GM12878 (cell line): ENCODE measurements at regions not wholly inside any gene's neighbourhood (a gene's known extent, or its start where the extent isn't known, plus 50 kb on each side); places are given as distances from the start of the nearest gene placed in this dataset.

Experiments used
- ATAC-seq: fragments of 200-7000 bp; cut with Tn5 transposase; 3 replicates; pipeline ENCODE4 v1.9.1; 2020; ENCODE audit warnings: mild to moderate bottlenecking, moderate library complexity
- BruUV-seq: library from RNA; stranded (reverse); fragments of 400-500 nt; replicated peaks from 2 replicates; lab custom pipeline; 2021; lab: Mats Ljungman, UMichigan
- CTCF ChIA-PET: fragments of 300-600 bp; sonication (Branson Sonifier 250); formaldehyde crosslinking; extraction: SDS; loops from one replicate; lab custom pipeline; 2021; ENCODE audit warnings: inconsistent platforms; lab: Yijun Ruan, JAX
- POLR2A ChIA-PET: fragments of 350-600 bp; formaldehyde crosslinking; extraction: SDS; loops from one replicate; lab custom pipeline; 2021; ENCODE audit warnings: inconsistent platforms; lab: Charles Lee
- RAD21 ChIA-PET: fragments of 300-600 bp; sonication (Branson Sonifier 250); formaldehyde crosslinking; loops from one replicate; lab custom pipeline; 2023; ENCODE audit warnings: antibody characterized with exemption; ENCODE audit not compliant: unreplicated experiment; lab: Charles Lee
- SMC1A ChIA-PET: fragments of 300-600 bp; sonication (Branson Sonifier 250); formaldehyde crosslinking; loops from one replicate; lab custom pipeline; 2023; ENCODE audit not compliant: unreplicated experiment, uncharacterized antibody; lab: Charles Lee
- DNase-seq: peaks from one replicate; pipeline ENCODE4 v3.0.0-alpha.2; 2011; ENCODE audit warnings: low read depth, low spot score
- FAIRE-seq: peaks from 3 replicates; lab custom pipeline; 2011; peaks lifted over from hg19 to GRCh38; lab: Jason Lieb, UNC
- H2AFZ ChIP-seq: 2 replicates; pipeline ENCODE4 v1.6.0; 2011; ENCODE audit warnings: low read depth, low read length, control low read depth; ENCODE audit not compliant: control insufficient read depth
- H3K27ac ChIP-seq: 2 replicates; pipeline ENCODE4 v1.5.1; 2011; ENCODE audit warnings: control low read depth; ENCODE audit not compliant: control insufficient read depth, insufficient read depth
- H3K27me3 ChIP-seq, 2 experiments: replicated peaks in 1 of 2; 2 replicates each; pipeline versions ENCODE4 v1.6.0 to v1.6.1; 2011; ENCODE audit warnings: low read length in 1 of 2; ENCODE audit not compliant: control insufficient read depth in 2 of 2, insufficient read depth in 2 of 2
- H3K36me3 ChIP-seq, 2 experiments: 2 replicates each; pipeline ENCODE4 v1.5.1; 2011; ENCODE audit warnings: low read length in 1 of 2; ENCODE audit not compliant: control insufficient read depth in 2 of 2, insufficient read depth in 2 of 2
- H3K4me1 ChIP-seq: 2 replicates; pipeline ENCODE4 v1.6.1; 2011; ENCODE audit warnings: mild to moderate bottlenecking, low read length, moderate library complexity, mixed read lengths; ENCODE audit not compliant: control insufficient read depth, insufficient read depth
- H3K4me2 ChIP-seq: 2 replicates; pipeline ENCODE4 v1.6.0; 2011; ENCODE audit warnings: control low read depth; ENCODE audit not compliant: control insufficient read depth, insufficient read depth
- H3K4me3 ChIP-seq: fragments of 200-600 bp; sonication (generic); 2 replicates; pipeline ENCODE4 v1.5.1; 2016
- H3K79me2 ChIP-seq: 2 replicates; pipeline ENCODE4 v1.6.0; 2011; ENCODE audit warnings: low read length; ENCODE audit not compliant: control insufficient read depth, insufficient read depth
- H3K9ac ChIP-seq: 2 replicates; pipeline ENCODE4 v1.8.0; 2011; ENCODE audit warnings: low read length, control low read depth, mixed read lengths; ENCODE audit not compliant: control insufficient read depth, insufficient read depth
- H3K9me3 ChIP-seq: replicated peaks from 3 replicates; pipeline ENCODE4 v1.5.1; 2011; ENCODE audit warnings: mild to moderate bottlenecking, low read length; ENCODE audit not compliant: control insufficient read depth, insufficient read depth
- H4K20me1 ChIP-seq: 2 replicates; pipeline ENCODE4 v1.6.0; 2011; ENCODE audit not compliant: control insufficient read depth, insufficient read depth
- EP300 ChIP-seq, 2 experiments: fragments of 150-350 bp in 1 of 2; IDR thresholded peaks; 2 replicates each; pipeline ENCODE4 v1.6.1; 2011 to 2012; ENCODE audit warnings: low read depth in 2 of 2, low read length in 2 of 2, borderline replicate concordance in 1 of 2, improper control_type of control experiment in 1 of 2, inconsistent platforms in 1 of 2; ENCODE audit not compliant: control insufficient read depth in 1 of 2
- IKZF2 ChIP-seq, 2 experiments: fragments of 450-650 bp; IDR thresholded peaks; 2 replicates each; pipeline ENCODE4 v1.6.1; 2017; ENCODE audit warnings: mild to moderate bottlenecking in 2 of 2, moderate library complexity in 2 of 2
- MEF2B ChIP-seq: fragments of 450-650 bp; IDR thresholded peaks from 2 replicates; pipeline ENCODE4 v1.6.1; 2018; ENCODE audit warnings: mild to moderate bottlenecking, moderate library complexity; ENCODE audit not compliant: partially characterized antibody, poor library complexity, severe bottlenecking
- NFIC ChIP-seq: IDR thresholded peaks from 2 replicates; pipeline ENCODE4 v1.6.1; 2012; ENCODE audit warnings: low read depth, mild to moderate bottlenecking, inconsistent platforms, low read length, moderate library complexity
- NFXL1 ChIP-seq: fragments of 450-650 bp; IDR thresholded peaks from 2 replicates; pipeline ENCODE4 v1.6.1; 2017; ENCODE audit warnings: antibody characterized with exemption, mild to moderate bottlenecking, borderline replicate concordance
- PAX5 ChIP-seq: IDR thresholded peaks from 2 replicates; pipeline ENCODE4 v1.6.1; 2011; ENCODE audit warnings: low read depth, low read length, borderline replicate concordance
- PAX8 ChIP-seq: fragments of 450-650 bp; IDR thresholded peaks from 2 replicates; pipeline ENCODE4 v1.6.1; 2017; ENCODE audit warnings: mild to moderate bottlenecking, moderate library complexity
- RAD51 ChIP-seq: fragments of 450-650 bp; IDR thresholded peaks from 2 replicates; pipeline ENCODE4 v1.6.1; 2016; ENCODE audit warnings: moderate library complexity, mild to moderate bottlenecking, inconsistent platforms
- RB1 ChIP-seq: fragments of 450-650 bp; formaldehyde crosslinking; IDR thresholded peaks from 2 replicates; pipeline ENCODE4 v1.6.1; 2017; ENCODE audit warnings: mild to moderate bottlenecking, borderline replicate concordance
- SUZ12 ChIP-seq: fragments of 200-600 bp; sonication (generic); IDR thresholded peaks from one replicate; pipeline ENCODE4 v1.6.1; 2018; ENCODE audit warnings: antibody characterized with exemption, mild to moderate bottlenecking; ENCODE audit not compliant: unreplicated experiment
- TARDBP ChIP-seq: IDR thresholded peaks from 2 replicates; pipeline ENCODE4 v1.6.1; 2016; ENCODE audit warnings: borderline replicate concordance
- ZZZ3 ChIP-seq: IDR thresholded peaks from 2 replicates; pipeline ENCODE4 v1.6.1; 2011; ENCODE audit warnings: low read depth; ENCODE audit not compliant: control insufficient read depth, insufficient read length
- WGBS: methylation state at CpG from one replicate; pipeline ENCODE4 v1.1.6; 2016; ENCODE audit warnings: low lambda C conversion rate; ENCODE audit not compliant: insufficient replicate concordance, insufficient coverage; ENCODE audit errors: missing lambda C conversion rate; 5-methylcytosine and 5-hydroxymethylcytosine counted together
- in situ Hi-C: fragments of 300-500 bp; cut with MboI; formaldehyde crosslinking; loops from 9 replicates; pipeline ENCODE4 v1.14.3; 2018; ENCODE audit warnings: mixed read lengths
- intact Hi-C: fragments of 100-400 bp; cut with micrococcal nuclease; formaldehyde crosslinking; loops from one replicate; pipeline ENCODE4 v1.14.2; 2022; ENCODE audit not compliant: unreplicated experiment
- TF ChIP-seq, protein P1 (sequence below): fragments of 450-650 bp; formaldehyde crosslinking; IDR thresholded peaks from 2 replicates; pipeline ENCODE4 v1.4.0; 2020; ENCODE audit warnings: mild to moderate bottlenecking, moderate library complexity
- TF ChIP-seq, protein P2 (sequence below): fragments of 450-650 bp; IDR thresholded peaks from 2 replicates; pipeline ENCODE4 v1.6.1; 2017; ENCODE audit warnings: borderline replicate concordance
- TF ChIP-seq, protein P3 (sequence below), 3 experiments: IDR thresholded peaks in 2 of 3; conservative IDR thresholded peaks in 1 of 3; 2 replicates each; pipeline ENCODE4 v1.5.1; 2011; ENCODE audit warnings: low read depth in 3 of 3, low read length in 3 of 3, mild to moderate bottlenecking in 3 of 3, control low read depth in 2 of 3, moderate library complexity in 2 of 3, inconsistent platforms in 1 of 3, mixed read lengths in 1 of 3; ENCODE audit not compliant: control insufficient read depth in 2 of 3, insufficient read depth in 1 of 3; ENCODE audit errors: extremely low read depth in 1 of 3

DNA sequence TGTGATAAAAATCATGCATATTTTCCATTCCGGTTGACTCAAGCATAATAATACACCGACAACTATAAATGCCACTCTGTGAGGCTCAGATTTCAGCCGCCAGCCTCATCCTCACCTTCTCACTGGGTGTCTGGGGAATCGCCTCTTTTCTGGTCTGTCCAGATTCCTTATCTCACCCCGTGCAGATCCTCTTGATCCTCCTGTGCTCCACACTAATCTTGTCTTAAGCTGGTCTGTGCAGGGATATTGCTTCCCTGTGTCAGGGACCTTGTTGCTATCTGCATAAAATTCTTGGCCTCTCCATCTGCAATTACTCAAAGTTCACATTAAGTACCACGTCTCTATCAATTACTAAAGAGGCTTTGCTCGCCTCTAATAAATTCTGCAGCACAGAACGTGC lies 116.6 kb upstream of the SPACA7 start (continued):
- no peak for TF ChIP-seq NFXL1
- no peak for TF ChIP-seq NFIC
- TF ChIP-seq SUZ12: no peak
- no peak for TF ChIP-seq IKZF2 (IDR thresholded peaks at IDR 0.05)

DNA sequence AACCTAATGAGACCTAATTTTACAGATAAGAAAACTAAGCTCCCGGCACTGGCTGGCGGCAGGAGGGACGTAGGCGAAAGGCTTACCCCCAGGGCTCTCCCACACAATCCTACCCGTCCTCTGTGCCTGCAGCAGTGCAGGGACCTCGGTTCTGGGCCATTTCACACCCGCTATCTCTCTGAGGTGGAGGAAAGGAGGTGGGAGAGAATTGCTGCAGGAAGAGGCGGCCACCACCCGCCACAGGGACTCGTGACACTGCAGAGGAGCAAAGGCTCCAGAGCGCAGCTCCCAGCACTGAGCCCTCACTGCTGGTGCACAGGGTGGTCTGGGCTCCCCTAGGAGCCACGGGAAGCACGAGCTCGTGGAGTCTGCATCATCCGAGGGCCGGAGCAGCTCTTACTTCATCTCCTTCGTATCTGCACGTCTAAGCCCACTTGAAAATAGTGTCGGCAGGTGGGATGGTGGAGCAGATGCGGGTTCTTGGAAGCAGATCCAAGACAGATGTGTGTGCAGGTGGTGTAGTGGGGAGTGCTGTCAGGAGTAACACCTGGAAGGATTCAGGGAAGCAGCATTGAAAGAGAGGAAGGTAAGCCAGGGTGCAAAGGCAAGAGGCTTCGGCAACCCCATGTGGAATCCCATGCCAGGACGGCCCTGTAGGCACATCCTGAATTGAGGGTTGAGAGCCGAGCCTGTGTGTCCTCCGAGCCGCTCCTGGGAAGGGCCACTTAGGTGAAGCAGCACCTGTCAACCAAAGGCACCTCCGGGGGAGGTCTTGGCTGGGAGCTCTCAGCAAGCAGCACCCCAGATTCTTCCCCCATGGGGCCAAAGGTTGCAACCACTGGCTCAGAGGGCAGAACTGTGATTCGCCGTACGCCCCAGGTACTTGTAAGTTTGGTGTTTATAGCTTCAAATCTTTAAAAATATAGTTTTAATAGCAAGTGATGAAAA lies 115.8 kb upstream of the SPACA7 start:
- FAIRE-seq: no peak
- no peaks in the 10 kb centered on the region; the same call in 2 of the 3 replicates for H3K9me3 ChIP-seq
- H3K27ac ChIP-seq: no peak overlapping the region
- 34% methylated on average over 29 of the region's 29 CpGs for WGBS
- CTCF ChIA-PET: no interaction called here
- no peak overlapping the region for H3K9ac ChIP-seq
- intact Hi-C loops: no loop called here
- DNase-seq: no peak
- ATAC-seq: no peak
- SMC1A ChIA-PET: no interaction called here
- H3K79me2 ChIP-seq: no peaks in the 10 kb centered on the region
- in situ Hi-C loops: no loop called here
- no peaks in the 10 kb centered on the region for H3K27me3 ChIP-seq
- RAD21 ChIA-PET: no interaction called here
- POLR2A ChIA-PET: no interaction called here
- H3K4me1 ChIP-seq: no peaks in the 10 kb centered on the region
- no peaks in the 10 kb centered on the region for H4K20me1 ChIP-seq
- no peaks in the 10 kb centered on the region; a peak in 1 of 4 replicates for H3K36me3 ChIP-seq
- BruUV-seq: no TSS peak
- no peak overlapping the region for H2AFZ ChIP-seq
- no peak overlapping the region for H3K4me2 ChIP-seq
- no peak overlapping the region for H3K4me3 ChIP-seq
- TF ChIP-seq PAX8 (no peak), TARDBP (no peak), PAX5 (no peak), RAD51 (no peak), RB1 (no peak), EP300 (IDR thresholded peaks at IDR 0.05; ENCODE audit: borderline replicate concordance in 1 of 2, control insufficient read depth in 1 of 2, low read depth in 2 of 2, low read length in 2 of 2) (no peak), MEF2B (no peak), ZZZ3 (no peak)
- TF ChIP-seq, protein P1, sequence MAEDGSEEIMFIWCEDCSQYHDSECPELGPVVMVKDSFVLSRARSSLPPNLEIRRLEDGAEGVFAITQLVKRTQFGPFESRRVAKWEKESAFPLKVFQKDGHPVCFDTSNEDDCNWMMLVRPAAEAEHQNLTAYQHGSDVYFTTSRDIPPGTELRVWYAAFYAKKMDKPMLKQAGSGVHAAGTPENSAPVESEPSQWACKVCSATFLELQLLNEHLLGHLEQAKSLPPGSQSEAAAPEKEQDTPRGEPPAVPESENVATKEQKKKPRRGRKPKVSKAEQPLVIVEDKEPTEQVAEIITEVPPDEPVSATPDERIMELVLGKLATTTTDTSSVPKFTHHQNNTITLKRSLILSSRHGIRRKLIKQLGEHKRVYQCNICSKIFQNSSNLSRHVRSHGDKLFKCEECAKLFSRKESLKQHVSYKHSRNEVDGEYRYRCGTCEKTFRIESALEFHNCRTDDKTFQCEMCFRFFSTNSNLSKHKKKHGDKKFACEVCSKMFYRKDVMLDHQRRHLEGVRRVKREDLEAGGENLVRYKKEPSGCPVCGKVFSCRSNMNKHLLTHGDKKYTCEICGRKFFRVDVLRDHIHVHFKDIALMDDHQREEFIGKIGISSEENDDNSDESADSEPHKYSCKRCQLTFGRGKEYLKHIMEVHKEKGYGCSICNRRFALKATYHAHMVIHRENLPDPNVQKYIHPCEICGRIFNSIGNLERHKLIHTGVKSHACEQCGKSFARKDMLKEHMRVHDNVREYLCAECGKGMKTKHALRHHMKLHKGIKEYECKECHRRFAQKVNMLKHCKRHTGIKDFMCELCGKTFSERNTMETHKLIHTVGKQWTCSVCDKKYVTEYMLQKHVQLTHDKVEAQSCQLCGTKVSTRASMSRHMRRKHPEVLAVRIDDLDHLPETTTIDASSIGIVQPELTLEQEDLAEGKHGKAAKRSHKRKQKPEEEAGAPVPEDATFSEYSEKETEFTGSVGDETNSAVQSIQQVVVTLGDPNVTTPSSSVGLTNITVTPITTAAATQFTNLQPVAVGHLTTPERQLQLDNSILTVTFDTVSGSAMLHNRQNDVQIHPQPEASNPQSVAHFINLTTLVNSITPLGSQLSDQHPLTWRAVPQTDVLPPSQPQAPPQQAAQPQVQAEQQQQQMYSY: no peak
- TF ChIP-seq, protein P2, sequence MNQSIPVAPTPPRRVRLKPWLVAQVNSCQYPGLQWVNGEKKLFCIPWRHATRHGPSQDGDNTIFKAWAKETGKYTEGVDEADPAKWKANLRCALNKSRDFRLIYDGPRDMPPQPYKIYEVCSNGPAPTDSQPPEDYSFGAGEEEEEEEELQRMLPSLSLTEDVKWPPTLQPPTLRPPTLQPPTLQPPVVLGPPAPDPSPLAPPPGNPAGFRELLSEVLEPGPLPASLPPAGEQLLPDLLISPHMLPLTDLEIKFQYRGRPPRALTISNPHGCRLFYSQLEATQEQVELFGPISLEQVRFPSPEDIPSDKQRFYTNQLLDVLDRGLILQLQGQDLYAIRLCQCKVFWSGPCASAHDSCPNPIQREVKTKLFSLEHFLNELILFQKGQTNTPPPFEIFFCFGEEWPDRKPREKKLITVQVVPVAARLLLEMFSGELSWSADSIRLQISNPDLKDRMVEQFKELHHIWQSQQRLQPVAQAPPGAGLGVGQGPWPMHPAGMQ: no peak
- TF ChIP-seq, protein P3, sequence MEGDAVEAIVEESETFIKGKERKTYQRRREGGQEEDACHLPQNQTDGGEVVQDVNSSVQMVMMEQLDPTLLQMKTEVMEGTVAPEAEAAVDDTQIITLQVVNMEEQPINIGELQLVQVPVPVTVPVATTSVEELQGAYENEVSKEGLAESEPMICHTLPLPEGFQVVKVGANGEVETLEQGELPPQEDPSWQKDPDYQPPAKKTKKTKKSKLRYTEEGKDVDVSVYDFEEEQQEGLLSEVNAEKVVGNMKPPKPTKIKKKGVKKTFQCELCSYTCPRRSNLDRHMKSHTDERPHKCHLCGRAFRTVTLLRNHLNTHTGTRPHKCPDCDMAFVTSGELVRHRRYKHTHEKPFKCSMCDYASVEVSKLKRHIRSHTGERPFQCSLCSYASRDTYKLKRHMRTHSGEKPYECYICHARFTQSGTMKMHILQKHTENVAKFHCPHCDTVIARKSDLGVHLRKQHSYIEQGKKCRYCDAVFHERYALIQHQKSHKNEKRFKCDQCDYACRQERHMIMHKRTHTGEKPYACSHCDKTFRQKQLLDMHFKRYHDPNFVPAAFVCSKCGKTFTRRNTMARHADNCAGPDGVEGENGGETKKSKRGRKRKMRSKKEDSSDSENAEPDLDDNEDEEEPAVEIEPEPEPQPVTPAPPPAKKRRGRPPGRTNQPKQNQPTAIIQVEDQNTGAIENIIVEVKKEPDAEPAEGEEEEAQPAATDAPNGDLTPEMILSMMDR (IDR thresholded peaks at IDR 0.05 in 2 of 3, conservative IDR thresholded peaks at IDR 0.05 in 1 of 3; ENCODE audit: control insufficient read depth in 2 of 3, extremely low read depth in 1 of 3, insufficient read depth in 1 of 3, low read depth in 3 of 3, low read length in 3 of 3): no peak
